ENCODE measurements at regions not wholly inside any gene's neighbourhood (a gene's known extent, or its start where the extent isn't known, plus 50 kb on each side); places are given as distances from the start of the nearest gene placed in this dataset.

GRCh38 chr17:72358465-72358864, 237.6 kb downstream of the SOX9 start:
- Histone ChIP-seq H3K36me3 (replicated peaks; ENCODE audit: insufficient read depth, low read depth) (no peaks in the 10 kb centered on the region), H3K79me2 (no peaks in the 10 kb centered on the region), H3K4me2 (no peak overlapping the region), H3K27ac (no peak overlapping the region), H3K4me3 (no peak overlapping the region), H4K20me1 (ENCODE audit: insufficient read depth, poor library complexity, severe bottlenecking) (no peaks in the 10 kb centered on the region), H3K27me3 (no peaks in the 10 kb centered on the region), H2AFZ (no peak overlapping the region), H3K4me1 (ENCODE audit: insufficient read depth) (no peaks in the 10 kb centered on the region), H3K9me3 (ENCODE audit: low read depth) (no peaks in the 10 kb centered on the region), H3K9me2 (replicated peaks; ENCODE audit: insufficient read depth) (no peaks in the 10 kb centered on the region)
- no peak for DNase-seq (ENCODE audit: low spot score)
- TF ChIP-seq EZH2 (IDR thresholded peaks at IDR 0.05; ENCODE audit: borderline replicate concordance) (no peak), EZH2phosphoT487 (IDR thresholded peaks at IDR 0.05; ENCODE audit: low read depth, severe bottlenecking, unreplicated experiment) (no peak), CTCF (IDR thresholded peaks at IDR 0.05; ENCODE audit: poor library complexity) (no peak)

- Histone ChIP-seq H3K27ac (no peak overlapping the region), H3K27me3 (no peaks in the 10 kb centered on the region), H3K36me3 (replicated peaks; ENCODE audit: insufficient read depth, low read depth) (no peaks in the 10 kb centered on the region), H3K79me2 (no peaks in the 10 kb centered on the region), H2AFZ (no peak overlapping the region), H3K4me2 (no peak overlapping the region), H4K20me1 (ENCODE audit: insufficient read depth, poor library complexity, severe bottlenecking) (no peaks in the 10 kb centered on the region), H3K9me3 (ENCODE audit: low read depth) (no peaks in the 10 kb centered on the region), H3K4me3 (no peak overlapping the region), H3K9me2 (replicated peaks; ENCODE audit: insufficient read depth) (no peaks in the 10 kb centered on the region), H3K4me1 (ENCODE audit: insufficient read depth) (no peaks in the 10 kb centered on the region)
- DNase-seq (ENCODE audit: low spot score), result no peak
- no peak for TF ChIP-seq CTCF (IDR thresholded peaks at IDR 0.05; ENCODE audit: poor library complexity)
- no peak for TF ChIP-seq EZH2 (IDR thresholded peaks at IDR 0.05; ENCODE audit: borderline replicate concordance)
- TF ChIP-seq EZH2phosphoT487 (IDR thresholded peaks at IDR 0.05; ENCODE audit: low read depth, severe bottlenecking, unreplicated experiment), result no peak
- 98% methylated on average over 2 of the region's 2 CpGs for whole genome bisulfite sequencing (ENCODE audit: low lambda C conversion rate, missing lambda C conversion rate)
Measured at GRCh38 chr17:72359274-72359673, 238.5 kb downstream of the SOX9 start.

- H3K36me3 ChIP-seq (replicated peaks; ENCODE audit: insufficient read depth, low read depth), result no peaks in the 10 kb centered on the region
- no peak overlapping the region for H3K4me2 ChIP-seq
- H3K4me3 ChIP-seq, result no peak overlapping the region
- DNase-seq (ENCODE audit: low spot score), result no peak
- H3K79me2 ChIP-seq, result no peaks in the 10 kb centered on the region
- H3K27ac ChIP-seq, result no peak overlapping the region
- TF ChIP-seq CTCF (IDR thresholded peaks at IDR 0.05; ENCODE audit: poor library complexity) (no peak), EZH2 (IDR thresholded peaks at IDR 0.05; ENCODE audit: borderline replicate concordance) (no peak)
- H3K9me3 ChIP-seq (ENCODE audit: low read depth), result no peaks in the 10 kb centered on the region
- no peaks in the 10 kb centered on the region for H3K4me1 ChIP-seq (ENCODE audit: insufficient read depth)
- no peak overlapping the region for H2AFZ ChIP-seq
- no peaks in the 10 kb centered on the region for H3K27me3 ChIP-seq
- H4K20me1 ChIP-seq (ENCODE audit: insufficient read depth, poor library complexity, severe bottlenecking), result no peaks in the 10 kb centered on the region
- WGBS (ENCODE audit: low lambda C conversion rate, missing lambda C conversion rate), result 96% methylated on average over 5 of the region's 5 CpGs
- H3K9me2 ChIP-seq (replicated peaks; ENCODE audit: insufficient read depth), result no peaks in the 10 kb centered on the region
Measured at GRCh38 chr17:72359811-72360210, 239.0 kb downstream of the SOX9 start.

- Histone ChIP-seq H3K9me2 (replicated peaks; ENCODE audit: insufficient read depth) (no peaks in the 10 kb centered on the region), H3K27me3 (no peaks in the 10 kb centered on the region), H3K9me3 (ENCODE audit: low read depth) (no peaks in the 10 kb centered on the region), H3K4me2 (no peak overlapping the region), H3K36me3 (replicated peaks; ENCODE audit: insufficient read depth, low read depth) (no peaks in the 10 kb centered on the region), H4K20me1 (ENCODE audit: insufficient read depth, poor library complexity, severe bottlenecking) (no peaks in the 10 kb centered on the region), H3K27ac (no peak overlapping the region), H3K79me2 (no peaks in the 10 kb centered on the region), H3K4me3 (no peak overlapping the region), H3K4me1 (ENCODE audit: insufficient read depth) (no peaks in the 10 kb centered on the region), H2AFZ (no peak overlapping the region)
- TF ChIP-seq CTCF (IDR thresholded peaks at IDR 0.05; ENCODE audit: poor library complexity) (no peak), EZH2phosphoT487 (IDR thresholded peaks at IDR 0.05; ENCODE audit: low read depth, severe bottlenecking, unreplicated experiment) (no peak), EZH2 (IDR thresholded peaks at IDR 0.05; ENCODE audit: borderline replicate concordance) (no peak)
- WGBS (ENCODE audit: low lambda C conversion rate, missing lambda C conversion rate), result 65% methylated on average over 6 of the region's 6 CpGs
- no peak for DNase-seq (ENCODE audit: low spot score)
Measured at GRCh38 chr17:72360386-72360940, 239.6 kb downstream of the SOX9 start.
